ENCODE measurements at regions not wholly inside any gene's neighbourhood (a gene's known extent, or its start where the extent isn't known, plus 50 kb on each side); places are given as distances from the start of the nearest gene placed in this dataset.

- TF ChIP-seq REST (IDR thresholded peaks at IDR 0.05; ENCODE audit: low read depth), result no peak
- TF ChIP-seq POLR2AphosphoS5 (IDR thresholded peaks at IDR 0.05; ENCODE audit: low read depth, low read length), result no peak
- no peak for TF ChIP-seq EZH2 (IDR thresholded peaks at IDR 0.05)
- TF ChIP-seq, protein P1, sequence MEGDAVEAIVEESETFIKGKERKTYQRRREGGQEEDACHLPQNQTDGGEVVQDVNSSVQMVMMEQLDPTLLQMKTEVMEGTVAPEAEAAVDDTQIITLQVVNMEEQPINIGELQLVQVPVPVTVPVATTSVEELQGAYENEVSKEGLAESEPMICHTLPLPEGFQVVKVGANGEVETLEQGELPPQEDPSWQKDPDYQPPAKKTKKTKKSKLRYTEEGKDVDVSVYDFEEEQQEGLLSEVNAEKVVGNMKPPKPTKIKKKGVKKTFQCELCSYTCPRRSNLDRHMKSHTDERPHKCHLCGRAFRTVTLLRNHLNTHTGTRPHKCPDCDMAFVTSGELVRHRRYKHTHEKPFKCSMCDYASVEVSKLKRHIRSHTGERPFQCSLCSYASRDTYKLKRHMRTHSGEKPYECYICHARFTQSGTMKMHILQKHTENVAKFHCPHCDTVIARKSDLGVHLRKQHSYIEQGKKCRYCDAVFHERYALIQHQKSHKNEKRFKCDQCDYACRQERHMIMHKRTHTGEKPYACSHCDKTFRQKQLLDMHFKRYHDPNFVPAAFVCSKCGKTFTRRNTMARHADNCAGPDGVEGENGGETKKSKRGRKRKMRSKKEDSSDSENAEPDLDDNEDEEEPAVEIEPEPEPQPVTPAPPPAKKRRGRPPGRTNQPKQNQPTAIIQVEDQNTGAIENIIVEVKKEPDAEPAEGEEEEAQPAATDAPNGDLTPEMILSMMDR (IDR thresholded peaks at IDR 0.05 in 2 of 3, conservative IDR thresholded peaks at IDR 0.05 in 1 of 3; ENCODE audit: borderline replicate concordance in 1 of 3, insufficient read depth in 1 of 3, low read depth in 2 of 3, low read length in 2 of 3), result no peak
- TF ChIP-seq RAD21 (IDR thresholded peaks at IDR 0.05; ENCODE audit: low read depth), result no peak
- TF ChIP-seq TCF7L2 (IDR thresholded peaks at IDR 0.05; ENCODE audit: borderline replicate concordance, extremely low read depth, insufficient read depth, insufficient read length), result no peak
- TF ChIP-seq ZNF274 (IDR thresholded peaks at IDR 0.05; ENCODE audit: low read depth, low read length), result no peak
These were observed 181.9 kb upstream of the PRSS58 start (continued) for GRCh38 chr7:142439739-142440138.

DNA sequence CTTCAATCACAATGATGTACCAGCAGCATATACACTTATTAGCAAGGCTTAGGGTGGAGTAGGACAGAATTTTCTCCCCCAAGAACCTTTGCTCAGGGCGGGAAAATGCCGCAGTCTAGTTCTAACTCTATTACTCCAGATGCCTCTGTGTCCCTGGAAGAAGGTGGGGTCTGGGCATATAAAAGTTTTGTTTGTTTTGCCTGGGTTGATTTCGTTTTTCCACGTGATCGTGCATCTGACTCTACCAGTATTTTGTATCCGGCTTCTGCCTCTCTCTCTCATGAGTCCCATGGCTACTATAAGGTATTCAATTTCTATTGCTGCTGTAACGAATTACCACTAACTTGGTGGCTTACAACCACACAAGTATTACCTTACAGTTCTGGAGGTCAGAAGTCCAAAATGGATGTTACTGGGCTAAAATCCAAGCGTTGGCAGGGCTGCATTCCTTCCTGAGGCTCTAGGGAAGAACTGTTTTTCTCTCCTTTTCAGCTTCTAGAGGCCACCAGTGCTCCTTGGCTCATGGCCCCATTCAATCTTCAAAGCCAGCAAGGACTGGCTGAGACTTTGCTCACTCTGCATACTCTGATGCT, 181.2 kb upstream of the PRSS58 start:
- no peak overlapping the region for H3K27ac ChIP-seq (ENCODE audit: low read depth, low read length)
- POLR2A ChIA-PET, result no interaction called here
- intact Hi-C loops (cut with micrococcal nuclease), result loop anchor here (2.0 kb wide), 1 partner anchor 20 kb away; no protein-coding TSS in a partner anchor

More for the DNA sequence above, 181.2 kb upstream of the PRSS58 start:
- peak overlapping the region; percentile 74 for H3K4me2 ChIP-seq (ENCODE audit: low read length)
- H3K79me2 ChIP-seq (ENCODE audit: insufficient read depth, low read length), result no peaks in the 10 kb centered on the region
- H3K4me3 ChIP-seq (replicated peaks in 1 of 2; ENCODE audit: low read depth in 1 of 2, low read length in 2 of 2), result no peak overlapping the region; a peak in 1 of 4 replicates
- ChIA-PET CTCF (interaction anchor here (0.7 to 2.7 kb wide), 6 partner anchors 16 to 344 kb away, joined by 3 to 12 read pairs (median 4); no protein-coding TSS in a partner anchor), RAD21 (ENCODE audit: low non-redundant PET in 1 of 2, low total read pairs in 2 of 2, uncharacterized antibody in 2 of 2, unreplicated experiment in 2 of 2) (no interaction called here)
- H3K9ac ChIP-seq (ENCODE audit: low read length), result no peak overlapping the region
- H2AFZ ChIP-seq (ENCODE audit: low read depth, low read length, poor library complexity, severe bottlenecking), result peak overlapping the region; percentile 86
- no peaks in the 10 kb centered on the region for H3K36me3 ChIP-seq (ENCODE audit: control insufficient read depth in 1 of 2, insufficient read depth in 2 of 2, low read length in 2 of 2)
- no peaks in the 10 kb centered on the region for H3K9me2 ChIP-seq (ENCODE audit: insufficient read depth)
- ATAC-seq, result no peak
- H3K4me1 ChIP-seq (ENCODE audit: control insufficient read depth in 1 of 2, insufficient read depth in 2 of 2, low read length in 2 of 2), result peaks cover 26 to 41% of the 10 kb centered on the region in 2 experiments
- no peak for DNase-seq (ENCODE audit: low read depth, low spot score)
- no TSS peak for BruUV-seq (replicated peaks)
- H4K20me1 ChIP-seq (ENCODE audit: insufficient read depth), result no peaks in the 10 kb centered on the region
- no peaks in the 10 kb centered on the region for H3K9me3 ChIP-seq (ENCODE audit: control insufficient read depth in 1 of 2, insufficient read depth in 1 of 2, low read depth in 1 of 2, low read length in 2 of 2)
- TF ChIP-seq RAD21 (IDR thresholded peaks at IDR 0.05; ENCODE audit: low read depth) (no peak), EGR1 (IDR thresholded peaks at IDR 0.05; ENCODE audit: low read depth) (no peak), ELF1 (IDR thresholded peaks at IDR 0.05; ENCODE audit: borderline replicate concordance, low read depth) (no peak), TCF7L2 (IDR thresholded peaks at IDR 0.05; ENCODE audit: borderline replicate concordance, extremely low read depth, insufficient read depth, insufficient read length) (no peak)
- H3K27me3 ChIP-seq (ENCODE audit: insufficient read depth, low read length), result no peaks in the 10 kb centered on the region

All from HCT116 (cell line).